Transverse colon (tissue), 3 donors: ENCODE measurements at regions not wholly inside any gene's neighbourhood (a gene's known extent, or its start where the extent isn't known, plus 50 kb on each side); places are given as distances from the start of the nearest gene placed in this dataset.

Experiments
- EP300 ChIP-seq: sonication (generic); formaldehyde crosslinking; IDR thresholded peaks from one replicate; pipeline ENCODE4 v1.6.1; 2017; ENCODE audit warnings: antibody characterized with exemption, low read depth
- POLR2A ChIP-seq: fragments of 450-650 bp; IDR thresholded peaks from one replicate; pipeline ENCODE4 v1.6.1; 2016; ENCODE audit warnings: antibody characterized with exemption, mild to moderate bottlenecking, moderate library complexity
- TF ChIP-seq, protein P1 (sequence below), 5 experiments: fragments of 200-600 bp in 3 of 5; fragments of 450-650 bp in 2 of 5; sonication (generic) in 3 of 5; IDR thresholded peaks; 1 replicate in 2 of 5; 2 replicates in 3 of 5; pipeline ENCODE4 v1.5.1; 2016 to 2017; ENCODE audit warnings: antibody characterized with exemption in 5 of 5, inconsistent platforms in 3 of 5, mild to moderate bottlenecking in 2 of 5, moderate library complexity in 1 of 5

DNA sequence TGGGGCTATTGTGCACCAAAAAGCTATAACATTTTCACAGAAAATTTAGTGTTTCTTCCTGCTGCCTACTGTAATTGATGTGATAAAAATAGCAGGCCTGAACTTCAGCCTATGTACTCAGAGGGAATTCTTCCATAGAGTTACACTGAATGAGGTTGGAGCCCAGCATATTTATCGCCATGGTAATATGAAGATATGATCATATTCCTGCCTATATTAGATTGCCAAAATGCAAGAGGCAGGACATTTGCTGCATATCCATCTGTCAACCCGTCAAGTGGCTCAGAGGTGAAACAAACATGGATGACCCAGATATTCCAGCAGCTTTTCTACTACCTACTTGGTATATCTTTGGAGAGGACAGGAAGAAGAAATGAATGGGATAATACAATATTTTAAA lies 1150.6 kb downstream of the TBL1XR1 start:
- TF ChIP-seq, protein P1, sequence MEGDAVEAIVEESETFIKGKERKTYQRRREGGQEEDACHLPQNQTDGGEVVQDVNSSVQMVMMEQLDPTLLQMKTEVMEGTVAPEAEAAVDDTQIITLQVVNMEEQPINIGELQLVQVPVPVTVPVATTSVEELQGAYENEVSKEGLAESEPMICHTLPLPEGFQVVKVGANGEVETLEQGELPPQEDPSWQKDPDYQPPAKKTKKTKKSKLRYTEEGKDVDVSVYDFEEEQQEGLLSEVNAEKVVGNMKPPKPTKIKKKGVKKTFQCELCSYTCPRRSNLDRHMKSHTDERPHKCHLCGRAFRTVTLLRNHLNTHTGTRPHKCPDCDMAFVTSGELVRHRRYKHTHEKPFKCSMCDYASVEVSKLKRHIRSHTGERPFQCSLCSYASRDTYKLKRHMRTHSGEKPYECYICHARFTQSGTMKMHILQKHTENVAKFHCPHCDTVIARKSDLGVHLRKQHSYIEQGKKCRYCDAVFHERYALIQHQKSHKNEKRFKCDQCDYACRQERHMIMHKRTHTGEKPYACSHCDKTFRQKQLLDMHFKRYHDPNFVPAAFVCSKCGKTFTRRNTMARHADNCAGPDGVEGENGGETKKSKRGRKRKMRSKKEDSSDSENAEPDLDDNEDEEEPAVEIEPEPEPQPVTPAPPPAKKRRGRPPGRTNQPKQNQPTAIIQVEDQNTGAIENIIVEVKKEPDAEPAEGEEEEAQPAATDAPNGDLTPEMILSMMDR (IDR thresholded peaks at IDR 0.05), result no peak
- TF ChIP-seq EP300 (no peak), POLR2A (no peak)
